RWPE2 (cell line): ENCODE measurements at regions not wholly inside any gene's neighbourhood (a gene's known extent, or its start where the extent isn't known, plus 50 kb on each side); places are given as distances from the start of the nearest gene placed in this dataset.
"Not testable (repeated sequence)": the region's sequence is repeated elsewhere in the genome, so short reads cannot be mapped to it uniquely, and the experiment has no call there.

ENCODE experiments used
- ATAC-seq: fragments of 200-7000 bp; cut with Tn5 transposase; 3 replicates; pipeline ENCODE4 v1.9.1; 2021; ENCODE audit warnings: low read depth
- DNase-seq: peaks from one replicate; pipeline ENCODE4 v3.0.0-alpha.2; 2020; ENCODE audit warnings: low spot score
- H3K27ac ChIP-seq: fragments of 450-650 bp; 2 replicates; pipeline ENCODE4 v1.5.1; 2017; ENCODE audit warnings: mild to moderate bottlenecking; ENCODE audit not compliant: poor library complexity, severe bottlenecking
- H3K27me3 ChIP-seq: fragments of 250-450 bp; sonication (Bioruptor Pico); 2 replicates; pipeline ENCODE4 v1.5.1; 2021; ENCODE audit warnings: mild to moderate bottlenecking, moderate library complexity; ENCODE audit not compliant: insufficient read depth, poor library complexity, severe bottlenecking
- H3K36me3 ChIP-seq: fragments of 250-450 bp; sonication (Bioruptor Pico); 2 replicates; pipeline ENCODE4 v1.5.1; 2020; ENCODE audit warnings: low read depth, mild to moderate bottlenecking, moderate library complexity
- H3K4me1 ChIP-seq: fragments of 250-450 bp; sonication (Bioruptor Pico); 2 replicates; pipeline ENCODE4 v1.5.1; 2021; ENCODE audit warnings: mild to moderate bottlenecking, moderate library complexity; ENCODE audit not compliant: insufficient read depth, poor library complexity, severe bottlenecking
- H3K4me3 ChIP-seq: fragments of 250-450 bp; sonication (Bioruptor Pico); 2 replicates; pipeline ENCODE4 v1.5.1; 2021; ENCODE audit warnings: mild to moderate bottlenecking, moderate library complexity; ENCODE audit not compliant: severe bottlenecking
- H3K9me3 ChIP-seq: fragments of 250-450 bp; sonication (Bioruptor Pico); 2 replicates; pipeline ENCODE4 v1.5.1; 2021; ENCODE audit warnings: mild to moderate bottlenecking, moderate library complexity; ENCODE audit not compliant: severe bottlenecking
- CTCF ChIP-seq: fragments of 450-650 bp; IDR thresholded peaks from one replicate; pipeline ENCODE4 v1.5.1; 2017; ENCODE audit warnings: mild to moderate bottlenecking, moderate library complexity; ENCODE audit not compliant: poor library complexity, severe bottlenecking

GRCh38 chr5:109630093-109630492 lies 59.6 kb upstream of the MAN2A1 start:
- Histone ChIP-seq H3K27ac (no peak overlapping the region), H3K9me3 (no peaks in the 10 kb centered on the region), H3K4me1 (no peaks in the 10 kb centered on the region), H3K4me3 (no peak overlapping the region), H3K36me3 (no peaks in the 10 kb centered on the region), H3K27me3 (no peaks in the 10 kb centered on the region)
- DNase-seq (no peak), ATAC-seq (no peak; the same call in 2 of the 3 replicates)
- no peak for TF ChIP-seq CTCF

GRCh38 chr5:109628591-109628990 lies 61.1 kb upstream of the MAN2A1 start:
- no peak overlapping the region for H3K4me3 ChIP-seq
- no peaks in the 10 kb centered on the region for H3K36me3 ChIP-seq
- H3K27ac ChIP-seq: no peak overlapping the region
- DNase-seq: no peak
- no peaks in the 10 kb centered on the region for H3K9me3 ChIP-seq
- H3K4me1 ChIP-seq: no peaks in the 10 kb centered on the region
- no peak for ATAC-seq
- no peaks in the 10 kb centered on the region for H3K27me3 ChIP-seq
- TF ChIP-seq CTCF: no peak

DNA sequence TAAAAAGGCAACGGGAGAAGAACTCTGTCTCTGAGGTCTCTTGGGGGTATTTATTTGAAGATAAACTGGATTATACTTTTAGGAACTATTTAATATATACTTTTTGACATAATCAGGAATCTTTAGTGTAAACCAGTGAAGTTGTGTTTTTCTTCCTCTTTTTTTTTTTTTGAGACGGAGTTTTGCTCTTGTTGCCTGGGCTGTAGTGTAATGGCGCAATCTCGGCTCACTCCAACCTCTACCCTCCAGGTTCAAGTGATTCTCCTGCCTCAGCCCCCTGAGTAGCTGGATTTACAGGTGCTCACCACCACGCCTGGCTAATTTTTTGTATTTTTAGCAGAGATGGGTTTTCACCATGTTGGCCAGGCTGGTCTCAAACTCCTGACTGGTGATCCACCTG lies 68.5 kb upstream of the MAN2A1 start:
- not testable (repeated sequence) for H3K4me3 ChIP-seq, H3K27ac ChIP-seq, H3K36me3 ChIP-seq, H3K27me3 ChIP-seq, H3K4me1 ChIP-seq, H3K9me3 ChIP-seq, DNase-seq, ATAC-seq

DNA sequence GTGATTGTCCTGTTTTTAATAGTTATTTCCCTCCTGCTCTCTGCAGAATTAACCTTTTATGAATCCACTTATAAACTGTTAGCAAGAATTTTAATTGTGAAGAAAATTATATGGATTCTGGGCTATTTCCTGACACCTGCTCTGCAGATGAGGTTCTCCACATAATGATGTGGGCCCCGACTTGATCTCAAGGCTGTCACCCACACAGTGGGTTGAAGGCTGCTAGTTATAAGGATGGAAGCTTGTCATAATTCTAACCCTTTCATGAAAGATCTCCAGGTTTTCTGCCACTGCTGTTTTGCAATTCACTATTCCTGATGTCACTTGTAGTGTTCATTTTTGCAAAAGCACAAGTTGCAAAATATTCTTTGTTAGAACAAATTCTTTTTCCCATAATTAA lies 69.1 kb upstream of the MAN2A1 start:
- Histone ChIP-seq H3K27ac (no peak overlapping the region), H3K4me1 (no peaks in the 10 kb centered on the region), H3K4me3 (no peak overlapping the region), H3K36me3 (no peaks in the 10 kb centered on the region), H3K9me3 (no peaks in the 10 kb centered on the region), H3K27me3 (peaks cover 3% of the 10 kb centered on the region)
- DNase-seq: no peak
- TF ChIP-seq CTCF: no peak
- no peak for ATAC-seq

DNA sequence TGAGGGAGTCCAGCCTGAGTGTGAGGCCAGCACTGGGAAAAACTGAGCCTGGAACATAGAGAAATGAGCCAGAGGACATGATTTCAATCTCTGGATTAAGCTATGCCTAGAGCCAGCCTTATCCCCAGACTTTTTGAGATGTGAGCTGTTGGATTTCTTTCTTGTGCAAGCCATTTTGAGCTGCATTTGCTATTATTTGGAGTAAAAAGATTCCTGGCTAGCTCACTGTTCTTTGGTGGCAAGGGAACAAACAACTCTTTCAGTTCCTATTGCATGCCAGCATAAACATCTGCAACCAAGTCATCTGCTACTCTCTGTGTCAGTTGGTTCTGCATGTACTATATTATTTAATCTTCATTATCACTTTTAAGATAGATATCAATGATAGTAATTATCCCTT lies 70.1 kb upstream of the MAN2A1 start:
- no peak for ATAC-seq
- no peak for DNase-seq

More for the DNA sequence above, 70.1 kb upstream of the MAN2A1 start:
- Histone ChIP-seq H3K4me1 (no peaks in the 10 kb centered on the region), H3K4me3 (no peak overlapping the region), H3K9me3 (no peaks in the 10 kb centered on the region), H3K27ac (no peak overlapping the region), H3K36me3 (no peaks in the 10 kb centered on the region), H3K27me3 (peaks cover 3% of the 10 kb centered on the region)
- TF ChIP-seq CTCF: no peak
